Progenitor cell of endocrine pancreas (in vitro differentiated cells): ENCODE measurements at regions not wholly inside any gene's neighbourhood (a gene's known extent, or its start where the extent isn't known, plus 50 kb on each side); places are given as distances from the start of the nearest gene placed in this dataset.
"Not testable (repeated sequence)": the region's sequence is repeated elsewhere in the genome, so short reads cannot be mapped to it uniquely, and the experiment has no call there.

Experiments used
- DNase-seq: peaks from one replicate; pipeline ENCODE4 v3.0.0; 2021; ENCODE audit warnings: low spot score; ENCODE audit not compliant: unreplicated experiment
- H3K27ac Mint-ChIP-seq: 2 replicates; pipeline ENCODE4 v1.8.0; 2021; ENCODE audit warnings: mild to moderate bottlenecking, moderate library complexity, mixed read lengths
- H3K27me3 Mint-ChIP-seq: 2 replicates; pipeline ENCODE4 v1.8.0; 2021; ENCODE audit warnings: mixed read lengths
- H3K36me3 Mint-ChIP-seq: 2 replicates; pipeline ENCODE4 v1.8.0; 2022; ENCODE audit warnings: mixed read lengths; ENCODE audit not compliant: insufficient read depth
- H3K4me1 Mint-ChIP-seq: 2 replicates; pipeline ENCODE4 v1.8.0; 2021; ENCODE audit warnings: low read depth, mixed read lengths
- H3K4me3 Mint-ChIP-seq: 2 replicates; pipeline ENCODE4 v1.8.0; 2021; ENCODE audit warnings: low read depth, mild to moderate bottlenecking, moderate library complexity, mixed read lengths
- H3K9me3 Mint-ChIP-seq: 2 replicates; pipeline ENCODE4 v1.8.0; 2021; ENCODE audit warnings: low read depth, mixed read lengths
- CTCF ChIP-seq: fragments of 200-600 bp; sonication (generic); IDR thresholded peaks from one replicate; pipeline ENCODE4 v1.5.0; 2021; ENCODE audit warnings: antibody characterized with exemption, mild to moderate bottlenecking; ENCODE audit not compliant: unreplicated experiment

GRCh38 chr7:37578350-37578749 is 105.2 kb upstream of the GPR141 start:
- H3K4me3 Mint-ChIP-seq: no peak overlapping the region
- no peaks in the 10 kb centered on the region for H3K9me3 Mint-ChIP-seq
- no peak for TF ChIP-seq CTCF
- no peak overlapping the region for H3K27ac Mint-ChIP-seq
- H3K27me3 Mint-ChIP-seq: no peaks in the 10 kb centered on the region
- H3K4me1 Mint-ChIP-seq: peaks cover 6% of the 10 kb centered on the region
- no peak for DNase-seq
- no peaks in the 10 kb centered on the region for H3K36me3 Mint-ChIP-seq

GRCh38 chr7:37580376-37580775 is 103.2 kb upstream of the GPR141 start:
- Mint-ChIP-seq H3K27me3 (no peaks in the 10 kb centered on the region), H3K4me3 (no peak overlapping the region), H3K4me1 (peaks cover 6% of the 10 kb centered on the region), H3K36me3 (no peaks in the 10 kb centered on the region), H3K27ac (no peak overlapping the region), H3K9me3 (no peaks in the 10 kb centered on the region)
- no peak for TF ChIP-seq CTCF
- no peak for DNase-seq

GRCh38 chr7:37584651-37585463 is 98.7 kb upstream of the GPR141 start:
- H3K27me3 Mint-ChIP-seq, H3K4me3 Mint-ChIP-seq: not testable (repeated sequence)

GRCh38 chr7:37590824-37591223 is 92.7 kb upstream of the GPR141 start:
- no peak for DNase-seq
- peaks cover 3% of the 10 kb centered on the region for H3K4me1 Mint-ChIP-seq
- peaks cover 4% of the 10 kb centered on the region for H3K9me3 Mint-ChIP-seq
- TF ChIP-seq CTCF: no peak
- no peaks in the 10 kb centered on the region for H3K27me3 Mint-ChIP-seq
- H3K4me3 Mint-ChIP-seq: no peak overlapping the region
- H3K27ac Mint-ChIP-seq: no peak overlapping the region
- H3K36me3 Mint-ChIP-seq: no peaks in the 10 kb centered on the region

More at GRCh38 chr7:37584651-37585463, 98.7 kb upstream of the GPR141 start:
- H3K9me3 Mint-ChIP-seq, H3K36me3 Mint-ChIP-seq, H3K27ac Mint-ChIP-seq, H3K4me1 Mint-ChIP-seq, DNase-seq: not testable (repeated sequence)

- no peaks in the 10 kb centered on the region for H3K27me3 Mint-ChIP-seq
- no peak overlapping the region for H3K4me3 Mint-ChIP-seq
- DNase-seq: no peak
These were observed 91.2 kb upstream of the GPR141 start for GRCh38 chr7:37592366-37592765.

More at GRCh38 chr7:37592366-37592765, 91.2 kb upstream of the GPR141 start:
- Mint-ChIP-seq H3K9me3 (peaks cover 4% of the 10 kb centered on the region), H3K27ac (no peak overlapping the region), H3K4me1 (peaks cover 3% of the 10 kb centered on the region), H3K36me3 (no peaks in the 10 kb centered on the region)
- TF ChIP-seq CTCF: no peak
